K562 (cell line): ENCODE measurements at regions not wholly inside any gene's neighbourhood (a gene's known extent, or its start where the extent isn't known, plus 50 kb on each side); places are given as distances from the start of the nearest gene placed in this dataset.

Experiments used
- BHLHE40 ChIP-seq: IDR thresholded peaks from 2 replicates; pipeline ENCODE4 v1.6.1; 2011; ENCODE audit warnings: low read length, improper control_type of control experiment
- SLC30A9 ChIP-seq: fragments of 250-450 bp; sonication (Bioruptor Pico); IDR thresholded peaks from 2 replicates; pipeline ENCODE4 v1.8.0; 2022; ENCODE audit warnings: mild to moderate bottlenecking, moderate library complexity
- ZNF232 ChIP-seq: sonication (generic); formaldehyde crosslinking; IDR thresholded peaks from 2 replicates; pipeline ENCODE4 v1.8.0; 2022; ENCODE audit warnings: mild to moderate bottlenecking, missing genetic modification reagents
- TF ChIP-seq, protein P1 (sequence below), 3 experiments: IDR thresholded peaks in 2 of 3; conservative IDR thresholded peaks in 1 of 3; 2 replicates each; pipeline ENCODE4 v1.5.1; 2011 to 2012; ENCODE audit warnings: low read length in 3 of 3, mild to moderate bottlenecking in 3 of 3, control low read depth in 2 of 3, improper control_type of control experiment in 1 of 3, inconsistent platforms in 1 of 3, low read depth in 1 of 3, mixed read lengths in 1 of 3, moderate library complexity in 1 of 3; ENCODE audit not compliant: insufficient read depth in 2 of 3

DNA sequence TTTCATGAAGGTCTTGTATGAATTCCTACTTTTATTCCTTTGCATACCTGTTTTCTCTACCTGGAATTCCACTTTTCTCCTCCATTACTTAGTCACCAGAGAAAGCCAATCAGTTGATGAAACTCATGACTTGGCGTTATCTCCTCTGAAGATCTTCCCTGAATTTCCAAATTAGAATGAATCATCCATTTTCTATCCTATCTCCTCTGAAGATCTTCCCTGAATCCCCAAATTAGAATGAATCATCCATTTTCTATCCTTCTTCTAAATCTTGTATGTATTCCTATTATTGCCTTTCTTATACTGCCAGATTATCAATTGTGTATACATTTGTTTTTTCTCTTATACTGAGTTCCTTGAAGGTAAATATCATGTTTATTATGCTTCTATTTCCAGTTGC lies 440.4 kb downstream of the CCDC85A start:
- TF ChIP-seq, protein P1, sequence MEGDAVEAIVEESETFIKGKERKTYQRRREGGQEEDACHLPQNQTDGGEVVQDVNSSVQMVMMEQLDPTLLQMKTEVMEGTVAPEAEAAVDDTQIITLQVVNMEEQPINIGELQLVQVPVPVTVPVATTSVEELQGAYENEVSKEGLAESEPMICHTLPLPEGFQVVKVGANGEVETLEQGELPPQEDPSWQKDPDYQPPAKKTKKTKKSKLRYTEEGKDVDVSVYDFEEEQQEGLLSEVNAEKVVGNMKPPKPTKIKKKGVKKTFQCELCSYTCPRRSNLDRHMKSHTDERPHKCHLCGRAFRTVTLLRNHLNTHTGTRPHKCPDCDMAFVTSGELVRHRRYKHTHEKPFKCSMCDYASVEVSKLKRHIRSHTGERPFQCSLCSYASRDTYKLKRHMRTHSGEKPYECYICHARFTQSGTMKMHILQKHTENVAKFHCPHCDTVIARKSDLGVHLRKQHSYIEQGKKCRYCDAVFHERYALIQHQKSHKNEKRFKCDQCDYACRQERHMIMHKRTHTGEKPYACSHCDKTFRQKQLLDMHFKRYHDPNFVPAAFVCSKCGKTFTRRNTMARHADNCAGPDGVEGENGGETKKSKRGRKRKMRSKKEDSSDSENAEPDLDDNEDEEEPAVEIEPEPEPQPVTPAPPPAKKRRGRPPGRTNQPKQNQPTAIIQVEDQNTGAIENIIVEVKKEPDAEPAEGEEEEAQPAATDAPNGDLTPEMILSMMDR (IDR thresholded peaks at IDR 0.05 in 2 of 3, conservative IDR thresholded peaks at IDR 0.05 in 1 of 3; ENCODE audit: insufficient read depth in 2 of 3, low read depth in 1 of 3, low read length in 3 of 3): no peak
- TF ChIP-seq BHLHE40: no peak
- no peak for TF ChIP-seq ZNF232 (CRISPR knock-in tag)
- no peak for TF ChIP-seq SLC30A9 (CRISPR knock-in tag)
